Spinal cord (tissue), 9 donors: ENCODE measurements at regions not wholly inside any gene's neighbourhood (a gene's known extent, or its start where the extent isn't known, plus 50 kb on each side); places are given as distances from the start of the nearest gene placed in this dataset.

Experiments
- DNase-seq, 6 donors: peaks; one replicate each; pipeline versions ENCODE4 v3.0.0 to v3.0.0-alpha.2; 2013 to 2015; ENCODE audit warnings: low spot score in 6 of 6, low read depth in 4 of 6
- H3K27ac ChIP-seq: one replicate; pipeline ENCODE4 v1.5.1; 2013; ENCODE audit warnings: low read depth, low read length, control low read depth
- H3K27me3 ChIP-seq: one replicate; pipeline ENCODE4 v1.6.1; 2013; ENCODE audit warnings: low read length; ENCODE audit not compliant: control insufficient read depth, insufficient read depth
- H3K36me3 ChIP-seq: one replicate; pipeline ENCODE4 v1.6.1; 2013; ENCODE audit warnings: low read length; ENCODE audit not compliant: control insufficient read depth, insufficient read depth
- H3K4me1 ChIP-seq: one replicate; pipeline ENCODE4 v1.6.1; 2013; ENCODE audit warnings: low read length; ENCODE audit not compliant: control insufficient read depth, insufficient read depth
- H3K4me3 ChIP-seq: one replicate; pipeline ENCODE4 v1.5.1; 2013; ENCODE audit warnings: low read depth, low read length, control low read depth
- H3K9me3 ChIP-seq: one replicate; pipeline ENCODE4 v1.6.1; 2013; ENCODE audit warnings: low read length; ENCODE audit not compliant: control insufficient read depth, insufficient read depth
- WGBS: methylation state at CpG from one replicate; pipeline ENCODE4 v1.1.5; 2013; ENCODE audit warnings: missing lambda C conversion rate; ENCODE audit not compliant: insufficient coverage; 5-methylcytosine and 5-hydroxymethylcytosine counted together
- donor health status: healthy.

GRCh38 chr11:41878095-41878494, 418.6 kb upstream of the LRRC4C start:
- Histone ChIP-seq H3K4me3 (no peak overlapping the region), H3K36me3 (no peaks in the 10 kb centered on the region), H3K9me3 (no peaks in the 10 kb centered on the region), H3K27me3 (no peaks in the 10 kb centered on the region), H3K27ac (no peak overlapping the region), H3K4me1 (no peaks in the 10 kb centered on the region)
- no peak for DNase-seq
- WGBS = 100% methylated on average over 1 of the region's 2 CpGs

- Histone ChIP-seq H3K4me1 (no peaks in the 10 kb centered on the region), H3K27ac (no peak overlapping the region), H3K4me3 (no peak overlapping the region), H3K9me3 (no peaks in the 10 kb centered on the region), H3K36me3 (no peaks in the 10 kb centered on the region), H3K27me3 (no peaks in the 10 kb centered on the region)
- no peak for DNase-seq
Measured at GRCh38 chr11:41879214-41879613, 419.8 kb upstream of the LRRC4C start.

- no peaks in the 10 kb centered on the region for H3K36me3 ChIP-seq
- no peak overlapping the region for H3K4me3 ChIP-seq
- no peaks in the 10 kb centered on the region for H3K4me1 ChIP-seq
- no peak for DNase-seq
- no peak overlapping the region for H3K27ac ChIP-seq
- H3K27me3 ChIP-seq = no peaks in the 10 kb centered on the region
- H3K9me3 ChIP-seq = no peaks in the 10 kb centered on the region
Measured at GRCh38 chr11:41895081-41895480, 435.6 kb upstream of the LRRC4C start.

GRCh38 chr11:41897991-41898390, 438.5 kb upstream of the LRRC4C start:
- Histone ChIP-seq H3K27me3 (no peaks in the 10 kb centered on the region), H3K36me3 (no peaks in the 10 kb centered on the region), H3K9me3 (no peaks in the 10 kb centered on the region), H3K27ac (no peak overlapping the region), H3K4me3 (no peak overlapping the region), H3K4me1 (no peaks in the 10 kb centered on the region)
- DNase-seq = no peak
- WGBS = no CpG with 5 or more reads among the region's 2 CpGs

- WGBS = 89% methylated on average over 5 of the region's 5 CpGs
- H3K27ac ChIP-seq = no peak overlapping the region
Measured at GRCh38 chr11:41917900-41918299, 458.4 kb upstream of the LRRC4C start.

GRCh38 chr11:41920374-41920773, 460.9 kb upstream of the LRRC4C start:
- H3K4me3 ChIP-seq = no peak overlapping the region
- no peak overlapping the region for H3K27ac ChIP-seq
- no peaks in the 10 kb centered on the region for H3K9me3 ChIP-seq
- no peaks in the 10 kb centered on the region for H3K36me3 ChIP-seq
- no peaks in the 10 kb centered on the region for H3K4me1 ChIP-seq
- no peak for DNase-seq
- no CpG with 5 or more reads among the region's 2 CpGs for WGBS
- no peaks in the 10 kb centered on the region for H3K27me3 ChIP-seq

More at GRCh38 chr11:41917900-41918299, 458.4 kb upstream of the LRRC4C start:
- no peaks in the 10 kb centered on the region for H3K36me3 ChIP-seq
- DNase-seq = no peak
- H3K4me1 ChIP-seq = no peaks in the 10 kb centered on the region
- H3K9me3 ChIP-seq = no peaks in the 10 kb centered on the region
- H3K27me3 ChIP-seq = no peaks in the 10 kb centered on the region
- H3K4me3 ChIP-seq = no peak overlapping the region

- H3K9me3 ChIP-seq = no peaks in the 10 kb centered on the region
- no peaks in the 10 kb centered on the region for H3K36me3 ChIP-seq
- no peak overlapping the region for H3K4me3 ChIP-seq
- DNase-seq = peak in 1 of 6 donors; percentile 6
- H3K27me3 ChIP-seq = no peaks in the 10 kb centered on the region
- 100% methylated on average over 1 of the region's 2 CpGs for WGBS
- no peaks in the 10 kb centered on the region for H3K4me1 ChIP-seq
- no peak overlapping the region for H3K27ac ChIP-seq
Measured at GRCh38 chr11:41921746-41922390, 462.4 kb upstream of the LRRC4C start.

GRCh38 chr11:41926339-41926738, 466.9 kb upstream of the LRRC4C start:
- Histone ChIP-seq H3K9me3 (no peaks in the 10 kb centered on the region), H3K27me3 (no peaks in the 10 kb centered on the region), H3K27ac (no peak overlapping the region), H3K4me3 (no peak overlapping the region), H3K36me3 (no peaks in the 10 kb centered on the region), H3K4me1 (no peaks in the 10 kb centered on the region)
- DNase-seq = no peak
- 89% methylated on average over 3 of the region's 4 CpGs for WGBS

- H3K4me1 ChIP-seq = no peaks in the 10 kb centered on the region
- no peaks in the 10 kb centered on the region for H3K27me3 ChIP-seq
- H3K9me3 ChIP-seq = no peaks in the 10 kb centered on the region
- H3K27ac ChIP-seq = no peak overlapping the region
- WGBS = 18% methylated on average over 1 of the region's 1 CpG
- H3K36me3 ChIP-seq = no peaks in the 10 kb centered on the region
- H3K4me3 ChIP-seq = no peak overlapping the region
- DNase-seq = no peak
Measured at GRCh38 chr11:41935241-41935640, 475.8 kb upstream of the LRRC4C start.

GRCh38 chr11:41935795-41936194, 476.3 kb upstream of the LRRC4C start:
- H3K4me3 ChIP-seq = no peak overlapping the region
- peaks cover 1% of the 10 kb centered on the region for H3K9me3 ChIP-seq
- H3K36me3 ChIP-seq = no peaks in the 10 kb centered on the region
- no peaks in the 10 kb centered on the region for H3K4me1 ChIP-seq
- no peaks in the 10 kb centered on the region for H3K27me3 ChIP-seq
- no peak overlapping the region for H3K27ac ChIP-seq
- WGBS = no CpG with 5 or more reads among the region's 1 CpG
- DNase-seq = no peak
